OCI-LY1 (cell line): ENCODE measurements at regions not wholly inside any gene's neighbourhood (a gene's known extent, or its start where the extent isn't known, plus 50 kb on each side); places are given as distances from the start of the nearest gene placed in this dataset.
"Not testable (repeated sequence)": the region's sequence is repeated elsewhere in the genome, so short reads cannot be mapped to it uniquely, and the experiment has no call there.

Source experiments
- EZH2 ChIP-seq: fragments of 200-600 bp; sonication (generic), shearing (Covaris generic); IDR thresholded peaks from 2 replicates; pipeline ENCODE4 v1.8.0; 2017; ENCODE audit warnings: borderline replicate concordance, mixed run types, mild to moderate bottlenecking, antibody characterized with exemption, low read length, moderate library complexity, mixed read lengths
- TF ChIP-seq, protein P1 (sequence below): fragments of 200-600 bp; sonication (generic), shearing (Covaris generic); IDR thresholded peaks from 2 replicates; pipeline ENCODE4 v1.5.1; 2017; ENCODE audit warnings: mild to moderate bottlenecking, antibody characterized with exemption, low read length, moderate library complexity, mixed read lengths

DNA sequence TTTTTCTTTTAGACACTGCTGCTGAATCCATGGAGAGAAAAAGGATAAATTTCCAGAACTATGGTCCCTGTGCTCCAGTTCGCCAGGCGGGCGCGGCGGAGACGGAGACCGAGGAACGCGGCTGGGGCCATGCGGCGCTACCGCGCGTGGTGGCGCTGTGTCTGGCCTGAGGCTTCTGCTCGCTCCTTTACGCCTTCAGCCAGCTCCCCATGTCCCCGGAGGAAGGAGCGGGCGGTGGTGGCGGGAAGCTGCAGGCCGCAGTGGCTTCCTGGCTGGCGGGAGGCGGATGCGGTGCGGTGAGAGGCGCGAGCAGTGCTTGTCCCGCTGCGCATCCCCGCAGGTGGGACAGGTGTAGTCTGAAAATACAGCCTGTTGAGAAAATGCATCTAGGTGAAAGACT, 791.3 kb downstream of the SPATA31A6 start:
- TF ChIP-seq, protein P1, sequence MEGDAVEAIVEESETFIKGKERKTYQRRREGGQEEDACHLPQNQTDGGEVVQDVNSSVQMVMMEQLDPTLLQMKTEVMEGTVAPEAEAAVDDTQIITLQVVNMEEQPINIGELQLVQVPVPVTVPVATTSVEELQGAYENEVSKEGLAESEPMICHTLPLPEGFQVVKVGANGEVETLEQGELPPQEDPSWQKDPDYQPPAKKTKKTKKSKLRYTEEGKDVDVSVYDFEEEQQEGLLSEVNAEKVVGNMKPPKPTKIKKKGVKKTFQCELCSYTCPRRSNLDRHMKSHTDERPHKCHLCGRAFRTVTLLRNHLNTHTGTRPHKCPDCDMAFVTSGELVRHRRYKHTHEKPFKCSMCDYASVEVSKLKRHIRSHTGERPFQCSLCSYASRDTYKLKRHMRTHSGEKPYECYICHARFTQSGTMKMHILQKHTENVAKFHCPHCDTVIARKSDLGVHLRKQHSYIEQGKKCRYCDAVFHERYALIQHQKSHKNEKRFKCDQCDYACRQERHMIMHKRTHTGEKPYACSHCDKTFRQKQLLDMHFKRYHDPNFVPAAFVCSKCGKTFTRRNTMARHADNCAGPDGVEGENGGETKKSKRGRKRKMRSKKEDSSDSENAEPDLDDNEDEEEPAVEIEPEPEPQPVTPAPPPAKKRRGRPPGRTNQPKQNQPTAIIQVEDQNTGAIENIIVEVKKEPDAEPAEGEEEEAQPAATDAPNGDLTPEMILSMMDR, result not testable (repeated sequence)
- TF ChIP-seq EZH2, result not testable (repeated sequence)
